H1 (cell line): ENCODE measurements at regions not wholly inside any gene's neighbourhood (a gene's known extent, or its start where the extent isn't known, plus 50 kb on each side); places are given as distances from the start of the nearest gene placed in this dataset.

ENCODE experiments used
- CBX5 ChIP-seq: fragments of 300-800, 300-1000 bp; sonication (generic); IDR thresholded peaks from 2 replicates; pipeline ENCODE4 v1.7.1; 2016; ENCODE audit warnings: antibody characterized with exemption, low read length, low read depth
- CREB1 ChIP-seq: IDR thresholded peaks from 2 replicates; pipeline ENCODE4 v1.6.1; 2012; ENCODE audit warnings: inconsistent platforms
- CTBP2 ChIP-seq: IDR thresholded peaks from 2 replicates; pipeline ENCODE4 v1.7.0; 2011; ENCODE audit warnings: borderline replicate concordance, mild to moderate bottlenecking, moderate library complexity, mixed read lengths, low read length; ENCODE audit not compliant: insufficient read depth, insufficient read length
- EGR1 ChIP-seq: IDR thresholded peaks from 2 replicates; pipeline ENCODE4 v1.6.1; 2011; ENCODE audit warnings: low read depth, low read length, borderline replicate concordance
- JUN ChIP-seq: IDR thresholded peaks from 2 replicates; pipeline ENCODE4 v1.6.1; 2011; ENCODE audit warnings: low read depth, mild to moderate bottlenecking, improper control_type of control experiment, low read length
- RNF2 ChIP-seq: fragments of 200-900, 300-1000 bp; sonication (generic); IDR thresholded peaks from 2 replicates; pipeline ENCODE4 v1.7.1; 2016; ENCODE audit warnings: borderline replicate concordance, low read depth, mild to moderate bottlenecking, antibody characterized with exemption, low read length; ENCODE audit not compliant: poor library complexity, severe bottlenecking; ENCODE audit errors: missing control alignments

DNA sequence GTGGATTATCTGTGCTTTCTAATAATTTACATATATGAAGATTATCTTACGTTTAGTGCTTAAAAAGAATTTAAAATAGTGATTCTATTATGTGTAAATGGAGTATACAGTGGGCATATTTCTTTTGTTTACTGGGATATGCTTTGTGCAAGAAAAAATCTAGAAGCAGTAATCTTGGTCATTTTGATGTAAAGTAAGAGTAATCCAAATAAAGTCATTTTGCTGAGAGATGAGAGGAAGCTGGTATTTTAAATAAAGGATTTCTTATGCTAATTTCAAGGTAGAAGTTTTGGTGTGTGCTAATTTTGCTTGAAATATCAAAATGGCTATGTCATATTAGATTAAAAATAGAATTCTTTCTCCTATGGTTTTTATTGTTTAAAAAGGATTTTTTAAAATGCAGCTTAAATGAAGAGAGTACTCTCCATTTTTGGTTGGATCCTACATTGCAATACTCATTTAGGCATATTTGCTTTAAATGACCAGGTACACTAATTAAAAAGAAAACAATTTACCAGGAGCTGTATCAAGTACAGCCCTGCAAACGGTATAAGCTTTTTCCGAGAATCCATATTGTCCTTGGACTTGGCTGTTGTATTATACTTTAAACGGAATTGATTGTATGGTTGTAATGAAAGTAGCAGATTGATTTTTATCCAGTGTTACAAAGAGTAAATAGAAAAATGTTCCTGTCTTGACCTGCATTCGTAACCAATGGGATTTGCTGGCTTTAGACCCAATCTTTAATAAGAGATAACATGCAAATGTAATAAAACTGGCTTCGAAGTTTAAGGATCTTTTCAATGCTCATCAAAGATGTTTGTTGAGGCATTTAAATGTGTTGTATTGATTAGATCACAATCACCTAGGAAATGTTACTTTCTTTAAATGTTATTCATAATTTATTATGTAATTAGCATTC is 574.7 kb downstream of the USP25 start (continued):
- TF ChIP-seq CTBP2 (no peak), CBX5 (no peak), EGR1 (no peak), CREB1 (no peak), RNF2 (no peak), JUN (no peak)
